Ishikawa (cell line): ENCODE measurements at regions not wholly inside any gene's neighbourhood (a gene's known extent, or its start where the extent isn't known, plus 50 kb on each side); places are given as distances from the start of the nearest gene placed in this dataset.

Experiments
- CEBPB ChIP-seq: IDR thresholded peaks from 2 replicates; pipeline ENCODE4 v1.6.1; 2012
- EGR1 ChIP-seq: IDR thresholded peaks from 2 replicates; pipeline ENCODE4 v1.6.1; 2012
- EP300 ChIP-seq: IDR thresholded peaks from 2 replicates; pipeline ENCODE4 v1.6.1; 2012; ENCODE audit warnings: borderline replicate concordance
- MAX ChIP-seq: IDR thresholded peaks from 2 replicates; pipeline ENCODE4 v1.6.1; 2012
- NFIC ChIP-seq: IDR thresholded peaks from 2 replicates; pipeline ENCODE4 v1.6.1; 2012
- RAD21 ChIP-seq: IDR thresholded peaks from 2 replicates; pipeline ENCODE4 v1.6.1; 2012; ENCODE audit warnings: low read depth
- REST ChIP-seq: IDR thresholded peaks from 2 replicates; pipeline ENCODE4 v1.6.1; 2012; ENCODE audit warnings: low read depth, mild to moderate bottlenecking
- TAF1 ChIP-seq: IDR thresholded peaks from 2 replicates; pipeline ENCODE4 v1.6.1; 2012; ENCODE audit warnings: low read depth, mild to moderate bottlenecking
- TCF12 ChIP-seq: IDR thresholded peaks from 2 replicates; pipeline ENCODE4 v1.6.1; 2012; ENCODE audit warnings: low read depth
- USF1 ChIP-seq: IDR thresholded peaks from 2 replicates; pipeline ENCODE4 v1.6.1; 2012

GRCh38 chr1:190904091-190904695 is 426.5 kb upstream of the BRINP3 start:
- TF ChIP-seq MAX (no peak), TCF12 (no peak), TAF1 (no peak), RAD21 (no peak), EP300 (no peak), REST (no peak), NFIC (no peak), CEBPB (no peak), EGR1 (no peak), USF1 (no peak)
